ENCODE measurements at regions not wholly inside any gene's neighbourhood (a gene's known extent, or its start where the extent isn't known, plus 50 kb on each side); places are given as distances from the start of the nearest gene placed in this dataset.

DNA sequence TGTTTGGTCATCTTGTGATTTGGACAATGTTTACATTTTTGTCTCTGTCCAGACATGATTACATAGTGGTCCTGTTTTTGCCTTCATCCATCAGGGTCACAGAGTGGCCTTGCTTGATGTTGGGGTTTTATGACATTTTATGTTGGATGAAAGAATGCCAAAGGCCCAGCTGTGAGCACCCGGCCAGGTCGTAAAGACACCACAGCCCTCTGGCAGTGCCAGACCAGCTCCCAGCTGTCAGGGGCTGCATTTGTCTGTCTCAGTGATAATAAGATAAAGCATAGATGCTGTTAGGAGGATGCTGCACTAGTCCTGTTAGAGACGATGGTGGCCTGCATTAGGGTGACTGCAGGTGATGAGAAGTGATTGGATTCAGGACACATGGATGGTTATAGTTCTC is 117.5 kb downstream of the FAM174B start:
- H3K4me1 Mint-ChIP-seq (ENCODE audit: unreplicated experiment) = no peaks in the 10 kb centered on the region
- TF ChIP-seq, protein P1, sequence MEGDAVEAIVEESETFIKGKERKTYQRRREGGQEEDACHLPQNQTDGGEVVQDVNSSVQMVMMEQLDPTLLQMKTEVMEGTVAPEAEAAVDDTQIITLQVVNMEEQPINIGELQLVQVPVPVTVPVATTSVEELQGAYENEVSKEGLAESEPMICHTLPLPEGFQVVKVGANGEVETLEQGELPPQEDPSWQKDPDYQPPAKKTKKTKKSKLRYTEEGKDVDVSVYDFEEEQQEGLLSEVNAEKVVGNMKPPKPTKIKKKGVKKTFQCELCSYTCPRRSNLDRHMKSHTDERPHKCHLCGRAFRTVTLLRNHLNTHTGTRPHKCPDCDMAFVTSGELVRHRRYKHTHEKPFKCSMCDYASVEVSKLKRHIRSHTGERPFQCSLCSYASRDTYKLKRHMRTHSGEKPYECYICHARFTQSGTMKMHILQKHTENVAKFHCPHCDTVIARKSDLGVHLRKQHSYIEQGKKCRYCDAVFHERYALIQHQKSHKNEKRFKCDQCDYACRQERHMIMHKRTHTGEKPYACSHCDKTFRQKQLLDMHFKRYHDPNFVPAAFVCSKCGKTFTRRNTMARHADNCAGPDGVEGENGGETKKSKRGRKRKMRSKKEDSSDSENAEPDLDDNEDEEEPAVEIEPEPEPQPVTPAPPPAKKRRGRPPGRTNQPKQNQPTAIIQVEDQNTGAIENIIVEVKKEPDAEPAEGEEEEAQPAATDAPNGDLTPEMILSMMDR (IDR thresholded peaks at IDR 0.05) = no peak
- no peaks in the 10 kb centered on the region for H3K9me3 Mint-ChIP-seq (ENCODE audit: unreplicated experiment)
- no peaks in the 10 kb centered on the region for H3K36me3 Mint-ChIP-seq (ENCODE audit: unreplicated experiment)
- no peak overlapping the region for H3K27ac Mint-ChIP-seq (ENCODE audit: unreplicated experiment)
- no peak overlapping the region for H3K4me3 Mint-ChIP-seq (ENCODE audit: unreplicated experiment)
- DNase-seq (ENCODE audit: extremely low spot score, unreplicated experiment) = no peak
- peaks cover 38% of the 10 kb centered on the region for H3K27me3 Mint-ChIP-seq (ENCODE audit: unreplicated experiment)

DNA sequence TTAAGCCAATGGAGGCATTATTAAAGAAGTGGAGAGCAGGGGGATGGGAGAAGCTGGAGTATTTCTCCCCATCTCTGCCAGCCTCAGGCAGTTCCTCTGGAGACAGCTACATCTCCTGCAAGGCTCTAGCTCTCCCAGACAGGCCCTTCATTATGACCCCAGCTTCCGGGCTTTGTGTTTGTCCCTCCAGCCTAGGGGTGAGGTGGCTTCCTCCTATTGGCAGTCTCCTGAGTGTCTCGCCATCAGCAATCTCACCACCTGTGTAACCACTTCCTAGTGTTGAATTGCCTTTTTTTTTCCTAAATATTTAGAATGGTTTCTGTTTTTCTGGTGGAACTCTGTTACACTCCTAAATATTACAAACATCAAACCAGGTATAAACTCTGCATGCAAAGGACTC is 122.3 kb downstream of the FAM174B start:
- H3K4me3 Mint-ChIP-seq (ENCODE audit: unreplicated experiment) = no peak overlapping the region
- DNase-seq (ENCODE audit: extremely low spot score, unreplicated experiment) = no peak
- H3K27me3 Mint-ChIP-seq (ENCODE audit: unreplicated experiment) = peaks cover 65% of the 10 kb centered on the region
- TF ChIP-seq, protein P1 (IDR thresholded peaks at IDR 0.05) = no peak
- H3K27ac Mint-ChIP-seq (ENCODE audit: unreplicated experiment) = no peak overlapping the region
- no peaks in the 10 kb centered on the region for H3K36me3 Mint-ChIP-seq (ENCODE audit: unreplicated experiment)
- no peaks in the 10 kb centered on the region for H3K9me3 Mint-ChIP-seq (ENCODE audit: unreplicated experiment)
- no peaks in the 10 kb centered on the region for H3K4me1 Mint-ChIP-seq (ENCODE audit: unreplicated experiment)

DNA sequence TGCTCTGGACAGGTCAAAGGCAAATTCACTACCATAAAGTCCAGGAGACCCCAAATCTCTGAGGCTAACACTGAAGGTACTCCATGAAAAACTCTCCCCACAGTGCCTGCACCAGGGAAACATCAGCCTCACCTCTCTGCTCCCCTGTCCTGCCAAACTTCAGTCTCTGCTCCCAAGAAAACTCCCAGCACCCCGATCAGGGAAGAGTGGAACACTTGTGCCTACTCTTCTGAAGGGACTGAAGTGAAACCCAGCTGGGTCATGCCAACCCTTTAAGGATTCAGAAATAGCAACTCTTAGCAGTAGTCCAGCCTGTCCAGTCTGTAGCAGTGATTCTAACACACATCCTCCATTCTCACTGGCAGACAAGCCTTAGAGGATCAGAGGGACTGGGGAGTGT is 124.2 kb downstream of the FAM174B start:
- TF ChIP-seq, protein P1 (IDR thresholded peaks at IDR 0.05) = no peak
- Mint-ChIP-seq H3K4me1 (ENCODE audit: unreplicated experiment) (peaks cover 4% of the 10 kb centered on the region), H3K4me3 (ENCODE audit: unreplicated experiment) (no peak overlapping the region), H3K9me3 (ENCODE audit: unreplicated experiment) (no peaks in the 10 kb centered on the region), H3K27me3 (ENCODE audit: unreplicated experiment) (peaks cover 51% of the 10 kb centered on the region), H3K27ac (ENCODE audit: unreplicated experiment) (no peak overlapping the region), H3K36me3 (ENCODE audit: unreplicated experiment) (no peaks in the 10 kb centered on the region)
- DNase-seq (ENCODE audit: extremely low spot score, unreplicated experiment) = no peak

DNA sequence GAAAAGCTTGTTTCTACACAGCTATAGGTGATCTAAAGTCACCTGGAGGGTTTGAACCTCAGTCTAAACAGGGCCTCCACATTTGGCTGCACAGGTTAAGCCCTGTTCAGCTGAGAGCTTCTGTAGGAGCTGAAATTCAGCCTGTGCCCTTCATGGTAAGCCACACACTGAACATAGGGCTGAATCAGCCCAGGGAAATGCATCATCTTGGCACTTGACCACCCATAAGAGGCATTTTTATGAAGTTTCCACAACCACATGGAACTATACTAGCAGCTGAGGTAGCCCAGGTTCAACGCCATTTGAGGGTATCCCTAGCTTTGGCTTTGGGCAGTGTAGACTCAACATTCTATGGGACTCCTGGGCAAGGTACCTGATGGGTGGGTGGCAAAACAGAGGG is 126.8 kb downstream of the FAM174B start:
- H3K9me3 Mint-ChIP-seq (ENCODE audit: unreplicated experiment) = no peaks in the 10 kb centered on the region
- TF ChIP-seq, protein P1 (IDR thresholded peaks at IDR 0.05) = no peak
- H3K4me1 Mint-ChIP-seq (ENCODE audit: unreplicated experiment) = peaks cover 4% of the 10 kb centered on the region
- no peak for DNase-seq (ENCODE audit: extremely low spot score, unreplicated experiment)
- H3K36me3 Mint-ChIP-seq (ENCODE audit: unreplicated experiment) = no peaks in the 10 kb centered on the region
- H3K27me3 Mint-ChIP-seq (ENCODE audit: unreplicated experiment) = peaks cover 49% of the 10 kb centered on the region
- H3K27ac Mint-ChIP-seq (ENCODE audit: unreplicated experiment) = no peak overlapping the region
- no peak overlapping the region for H3K4me3 Mint-ChIP-seq (ENCODE audit: unreplicated experiment)

DNA sequence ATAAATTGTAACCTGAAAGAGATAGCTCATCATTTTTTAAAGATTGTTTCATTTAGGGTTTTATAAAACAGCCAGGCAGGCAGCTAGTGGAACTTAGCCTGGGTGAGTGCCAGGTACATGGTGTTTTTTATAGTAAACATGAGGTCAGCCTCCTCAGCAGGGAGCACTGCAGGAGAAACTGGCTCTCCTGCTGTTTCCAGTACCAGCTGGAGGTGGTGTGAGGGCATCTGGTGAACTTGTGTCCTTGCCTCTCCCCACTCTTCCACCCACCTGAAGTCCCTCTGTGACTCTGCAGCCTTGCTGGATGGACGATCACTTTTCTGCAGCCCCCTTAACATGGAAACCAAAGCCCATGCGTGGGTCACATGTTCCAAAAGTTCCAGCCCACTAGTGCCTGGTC is 128.4 kb downstream of the FAM174B start:
- TF ChIP-seq, protein P1 (IDR thresholded peaks at IDR 0.05) = no peak
- no peaks in the 10 kb centered on the region for H3K9me3 Mint-ChIP-seq (ENCODE audit: unreplicated experiment)
- no peak for DNase-seq (ENCODE audit: extremely low spot score, unreplicated experiment)
- H3K27ac Mint-ChIP-seq (ENCODE audit: unreplicated experiment) = no peak overlapping the region
- no peaks in the 10 kb centered on the region for H3K36me3 Mint-ChIP-seq (ENCODE audit: unreplicated experiment)
- no peak overlapping the region for H3K4me3 Mint-ChIP-seq (ENCODE audit: unreplicated experiment)
- H3K27me3 Mint-ChIP-seq (ENCODE audit: unreplicated experiment) = peaks cover 42% of the 10 kb centered on the region
- peaks cover 4% of the 10 kb centered on the region for H3K4me1 Mint-ChIP-seq (ENCODE audit: unreplicated experiment)

Measured in osteocyte (in vitro differentiated cells).